ENCODE measurements at regions not wholly inside any gene's neighbourhood (a gene's known extent, or its start where the extent isn't known, plus 50 kb on each side); places are given as distances from the start of the nearest gene placed in this dataset.

- DNase-seq (ENCODE audit: low spot score): no peak
- TF ChIP-seq CTCF (IDR thresholded peaks at IDR 0.05; ENCODE audit: extremely low read depth, missing control alignments): no peak
Measured at GRCh38 chr5:5704352-5704751, 281.9 kb downstream of the ICE1 start.

DNA sequence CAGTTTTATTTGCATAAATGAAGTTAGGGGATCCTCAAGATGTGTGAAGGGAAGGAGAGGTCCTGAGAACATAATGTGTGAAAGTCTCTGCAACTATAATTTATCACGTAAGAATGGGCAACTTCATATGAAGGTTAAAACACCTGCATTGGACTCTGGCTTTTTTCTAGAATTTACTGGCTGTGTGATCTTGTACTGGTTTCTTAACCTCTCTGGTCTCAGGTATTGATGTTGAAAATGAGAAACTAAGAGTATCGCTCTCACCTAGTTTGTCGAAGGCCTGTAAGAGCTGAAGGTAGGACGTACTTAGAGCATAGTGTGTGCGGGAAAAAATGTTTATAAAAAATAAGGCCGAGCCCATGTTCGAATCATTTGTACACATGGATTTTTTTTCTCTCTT lies 280.5 kb downstream of the ICE1 start:
- no peak for TF ChIP-seq CTCF (IDR thresholded peaks at IDR 0.05; ENCODE audit: extremely low read depth, missing control alignments)
- no peak for DNase-seq (ENCODE audit: low spot score)

DNA sequence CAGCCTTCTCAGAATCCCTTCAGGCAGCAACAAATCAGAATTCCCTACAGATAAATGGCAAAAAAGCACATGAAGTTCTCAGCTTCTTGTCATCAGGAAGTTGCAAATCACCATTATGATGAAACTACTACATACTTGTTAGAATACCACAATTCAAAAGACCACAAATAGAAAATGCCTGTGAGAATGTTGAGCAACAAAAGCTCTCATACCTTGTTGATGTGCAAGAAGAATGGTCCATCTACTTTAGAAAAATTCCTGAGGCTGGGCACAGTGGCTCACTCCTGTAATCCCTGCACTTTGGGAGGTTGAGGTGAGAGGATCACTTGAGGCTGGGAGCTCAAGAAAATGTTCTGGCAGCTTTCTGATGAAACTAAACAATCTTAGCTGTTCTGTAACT lies 278.1 kb downstream of the ICE1 start:
- no peak for TF ChIP-seq CTCF (IDR thresholded peaks at IDR 0.05; ENCODE audit: extremely low read depth, missing control alignments)
- no peak for DNase-seq (ENCODE audit: low spot score)

DNA sequence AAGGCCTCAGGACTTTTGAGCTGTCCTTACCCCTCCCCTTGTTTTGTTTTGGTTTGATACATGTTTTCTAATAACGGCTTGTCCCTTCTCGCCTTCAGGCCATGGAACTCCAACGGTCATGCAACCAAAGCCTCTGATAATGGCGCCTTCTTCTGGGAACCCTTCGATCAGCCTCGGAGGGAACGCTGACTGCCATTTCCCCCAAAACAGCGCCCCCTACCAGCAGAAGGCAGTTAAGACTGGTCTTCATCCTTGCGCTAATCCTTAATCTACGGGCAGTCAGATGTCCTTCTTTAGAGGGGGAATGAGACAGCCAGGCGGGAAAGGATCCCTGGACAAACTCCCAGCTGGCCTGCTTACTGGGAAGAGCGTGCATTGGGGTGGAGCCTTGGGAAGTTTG lies 276.6 kb downstream of the ICE1 start:
- no peak for TF ChIP-seq CTCF (IDR thresholded peaks at IDR 0.05; ENCODE audit: extremely low read depth, missing control alignments)
- DNase-seq (ENCODE audit: low spot score): no peak

DNA sequence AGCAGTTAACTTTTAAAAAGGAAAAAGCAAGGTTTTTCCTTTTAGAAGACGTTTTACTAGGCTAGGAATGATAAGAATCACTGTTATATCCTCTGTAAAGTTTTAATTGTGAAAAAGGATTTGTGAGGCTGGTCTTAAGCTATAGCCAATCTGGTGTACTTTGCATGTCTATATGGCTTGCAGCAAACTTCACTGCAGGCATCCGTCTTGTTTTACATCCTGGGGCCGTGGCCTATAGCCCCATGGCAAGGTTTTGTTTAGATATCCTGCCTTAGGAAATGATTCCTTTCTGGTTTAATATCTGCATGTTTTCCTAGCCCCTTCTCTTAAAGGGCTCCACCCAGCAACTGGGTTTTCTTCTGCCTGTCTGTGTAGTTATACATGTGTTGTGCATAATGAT lies 272.8 kb downstream of the ICE1 start:
- TF ChIP-seq CTCF (IDR thresholded peaks at IDR 0.05; ENCODE audit: extremely low read depth, missing control alignments): no peak
- no peak for DNase-seq (ENCODE audit: low spot score)

DNA sequence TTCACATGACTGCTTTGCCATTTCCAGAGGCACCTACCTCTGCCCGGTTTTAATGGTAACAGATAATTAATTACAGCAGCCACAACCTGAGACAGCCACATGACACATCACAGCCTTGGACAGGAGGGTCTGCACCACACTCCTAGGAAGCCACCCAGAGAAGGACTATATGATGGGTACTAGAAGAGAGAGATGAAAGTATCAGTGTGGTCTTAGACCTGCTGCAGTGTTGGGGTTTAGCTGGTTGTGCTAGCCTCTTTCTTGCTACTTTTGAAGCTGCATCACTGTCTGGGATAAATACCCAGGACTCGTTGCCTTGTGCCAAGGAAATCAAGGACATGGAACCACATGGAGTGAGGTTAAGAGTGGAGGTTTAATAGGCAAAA lies 266.4 kb downstream of the ICE1 start:
- TF ChIP-seq CTCF (IDR thresholded peaks at IDR 0.05; ENCODE audit: extremely low read depth, missing control alignments): no peak
- no peak for DNase-seq (ENCODE audit: low spot score)

DNA sequence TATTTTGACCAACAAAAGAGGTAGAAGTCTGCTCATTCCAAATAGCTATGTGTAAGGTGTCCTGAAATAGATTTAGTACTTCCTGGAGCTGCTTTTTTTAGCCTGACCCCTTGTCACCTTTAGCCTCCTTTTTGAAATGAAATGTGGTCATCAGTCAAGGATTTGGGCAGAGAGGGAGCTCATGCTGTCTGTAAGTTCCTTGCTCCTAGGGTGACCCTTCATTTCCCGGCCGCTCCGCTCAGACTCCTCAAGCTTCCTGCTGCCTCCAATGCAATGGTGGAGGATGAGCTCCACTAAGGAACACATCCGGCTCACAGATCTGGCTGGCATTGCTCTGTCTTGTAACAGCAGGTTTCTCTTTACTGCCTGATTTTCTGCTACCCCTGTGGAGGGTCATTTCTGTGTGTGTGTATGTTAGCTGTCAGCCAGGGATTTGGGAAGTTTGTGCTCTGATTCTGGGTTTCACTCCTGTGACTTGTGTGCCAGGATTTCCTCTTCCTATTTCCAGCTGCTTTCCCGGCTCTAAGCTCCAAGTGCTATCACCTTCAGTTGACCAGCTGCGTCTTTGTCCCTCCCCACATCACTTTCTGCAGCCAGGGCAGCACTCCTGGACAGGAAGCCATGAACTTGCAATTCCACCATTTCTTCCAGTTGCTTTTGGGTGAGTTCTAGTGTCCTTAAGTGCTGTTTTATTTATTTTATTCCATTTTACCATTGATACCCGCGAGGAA lies 265.9 kb downstream of the ICE1 start:
- DNase-seq (ENCODE audit: low spot score): no peak
- TF ChIP-seq CTCF (IDR thresholded peaks at IDR 0.05; ENCODE audit: extremely low read depth, missing control alignments): no peak
